NCI-H2196 (cell line): ENCODE measurements at regions not wholly inside any gene's neighbourhood (a gene's known extent, or its start where the extent isn't known, plus 50 kb on each side); places are given as distances from the start of the nearest gene placed in this dataset.
"Not testable (repeated sequence)": the region's sequence is repeated elsewhere in the genome, so short reads cannot be mapped to it uniquely, and the experiment has no call there.

Source experiments
- DNase-seq: peaks from one replicate; lab custom pipeline; 2025; ENCODE audit not compliant: unreplicated experiment; lab: John Stamatoyannopoulos, UW

- DNase-seq = no peak
Measured at GRCh38 chr5:27821681-27822080, 783.3 kb upstream of the CDH9 start.

GRCh38 chr5:27818888-27819287 is 780.5 kb upstream of the CDH9 start:
- DNase-seq = no peak

GRCh38 chr5:27814983-27815382 is 776.6 kb upstream of the CDH9 start:
- DNase-seq = no peak

- no peak for DNase-seq
Measured at GRCh38 chr5:27814286-27814685, 775.9 kb upstream of the CDH9 start.

- DNase-seq = no peak
Measured at GRCh38 chr5:27810458-27810857, 772.1 kb upstream of the CDH9 start.

- DNase-seq = no peak
Measured at GRCh38 chr5:27797220-27797619, 758.8 kb upstream of the CDH9 start.

- no peak for DNase-seq
Measured at GRCh38 chr5:27788184-27788583, 749.8 kb upstream of the CDH9 start.

- DNase-seq = no peak
Measured at GRCh38 chr5:27784317-27784716, 745.9 kb upstream of the CDH9 start.

- DNase-seq = no peak
Measured at GRCh38 chr5:27778121-27778520, 739.7 kb upstream of the CDH9 start.

- no peak for DNase-seq
Measured at GRCh38 chr5:27773636-27774035, 735.2 kb upstream of the CDH9 start.

- no peak for DNase-seq
Measured at GRCh38 chr5:27773166-27773565, 734.8 kb upstream of the CDH9 start.

GRCh38 chr5:27769748-27770402 is 731.5 kb upstream of the CDH9 start:
- DNase-seq = no peak

GRCh38 chr5:27748847-27749246 is 710.5 kb upstream of the CDH9 start:
- no peak for DNase-seq

GRCh38 chr5:27743383-27743979 is 705.1 kb upstream of the CDH9 start:
- DNase-seq = not testable (repeated sequence)

GRCh38 chr5:27742805-27743204 is 704.4 kb upstream of the CDH9 start:
- no peak for DNase-seq

- DNase-seq = no peak
Measured at GRCh38 chr5:27734838-27735237, 696.5 kb upstream of the CDH9 start.

GRCh38 chr5:27733237-27733636 is 694.9 kb upstream of the CDH9 start:
- DNase-seq = no peak

GRCh38 chr5:27727254-27727653 is 688.9 kb upstream of the CDH9 start:
- DNase-seq = no peak

GRCh38 chr5:27722337-27722736 is 684.0 kb upstream of the CDH9 start:
- no peak for DNase-seq

- DNase-seq = no peak
Measured at GRCh38 chr5:27708534-27708933, 670.1 kb upstream of the CDH9 start.

- DNase-seq = no peak
Measured at GRCh38 chr5:27706832-27707231, 668.4 kb upstream of the CDH9 start.

- DNase-seq = no peak
Measured at GRCh38 chr5:27705661-27706060, 667.3 kb upstream of the CDH9 start.
